ENCODE measurements at regions not wholly inside any gene's neighbourhood (a gene's known extent, or its start where the extent isn't known, plus 50 kb on each side); places are given as distances from the start of the nearest gene placed in this dataset.

DNA sequence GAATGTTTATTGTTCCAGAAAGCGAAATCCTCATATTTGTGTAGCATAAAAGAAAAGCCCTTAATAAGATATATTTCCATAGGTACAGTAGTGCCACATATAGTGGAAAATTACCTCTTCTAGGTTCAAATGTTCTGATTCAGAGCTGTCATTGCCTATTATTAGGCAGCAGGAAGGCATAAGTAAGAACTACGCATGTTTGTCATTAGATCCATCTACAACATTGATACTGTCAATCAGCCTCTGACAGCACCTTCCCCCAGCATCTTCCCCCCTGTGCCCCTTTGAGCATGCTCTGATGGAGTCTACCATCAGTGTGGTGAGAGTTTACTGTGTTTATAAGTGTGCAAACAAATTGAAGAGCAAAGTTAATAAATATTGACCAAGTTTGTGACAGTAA is 816.1 kb downstream of the TLE4 start:
- FAIRE-seq (no peak), DNase-seq (ENCODE audit: insufficient read length, low spot score) (no peak)
- no peak for TF ChIP-seq POLR2A (IDR thresholded peaks at IDR 0.05; ENCODE audit: low read depth, low read length)

DNA sequence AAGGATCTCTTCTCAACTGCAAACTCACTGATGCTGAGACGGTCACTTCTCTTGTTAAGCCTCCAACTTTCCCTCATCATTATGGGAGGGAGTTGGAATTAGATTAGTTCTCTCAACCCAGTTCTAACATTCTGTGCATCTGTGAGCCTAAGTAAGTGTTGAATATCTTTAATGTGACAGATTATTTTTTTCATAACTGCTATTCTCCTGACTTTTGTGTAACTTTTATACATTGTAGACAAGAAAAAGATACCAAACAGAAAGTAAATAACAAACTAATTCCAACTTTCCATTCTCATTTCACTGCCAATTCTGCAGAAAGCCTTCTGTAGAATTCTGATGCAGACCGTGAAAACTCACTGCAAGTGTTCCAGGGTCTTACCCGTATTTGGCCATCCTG is 813.5 kb downstream of the TLE4 start:
- DNase-seq (ENCODE audit: insufficient read length, low spot score) (no peak), FAIRE-seq (no peak)
- TF ChIP-seq POLR2A (IDR thresholded peaks at IDR 0.05; ENCODE audit: low read depth, low read length): no peak

DNA sequence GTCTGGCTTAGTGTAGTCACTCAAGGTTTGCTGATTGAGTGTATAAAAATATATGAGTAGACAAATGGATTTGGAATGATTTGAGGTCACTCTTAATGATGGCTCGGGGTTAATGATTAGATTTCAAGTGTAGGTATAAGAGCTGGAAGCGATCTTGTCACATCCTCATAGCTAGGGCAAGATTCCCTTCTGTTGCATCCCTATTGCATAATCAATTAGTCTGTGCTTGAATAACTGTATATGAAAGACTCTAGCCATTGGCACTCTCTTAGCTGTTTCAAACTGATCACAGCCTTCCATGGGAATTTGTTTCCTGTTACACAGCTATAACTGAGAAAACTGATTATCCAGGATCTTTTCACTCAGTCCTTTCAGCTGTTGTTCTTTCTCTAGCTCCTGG is 811.6 kb downstream of the TLE4 start:
- TF ChIP-seq POLR2A (IDR thresholded peaks at IDR 0.05; ENCODE audit: low read depth, low read length): no peak
- FAIRE-seq (peak; percentile 15), DNase-seq (ENCODE audit: insufficient read length, low spot score) (no peak)

DNA sequence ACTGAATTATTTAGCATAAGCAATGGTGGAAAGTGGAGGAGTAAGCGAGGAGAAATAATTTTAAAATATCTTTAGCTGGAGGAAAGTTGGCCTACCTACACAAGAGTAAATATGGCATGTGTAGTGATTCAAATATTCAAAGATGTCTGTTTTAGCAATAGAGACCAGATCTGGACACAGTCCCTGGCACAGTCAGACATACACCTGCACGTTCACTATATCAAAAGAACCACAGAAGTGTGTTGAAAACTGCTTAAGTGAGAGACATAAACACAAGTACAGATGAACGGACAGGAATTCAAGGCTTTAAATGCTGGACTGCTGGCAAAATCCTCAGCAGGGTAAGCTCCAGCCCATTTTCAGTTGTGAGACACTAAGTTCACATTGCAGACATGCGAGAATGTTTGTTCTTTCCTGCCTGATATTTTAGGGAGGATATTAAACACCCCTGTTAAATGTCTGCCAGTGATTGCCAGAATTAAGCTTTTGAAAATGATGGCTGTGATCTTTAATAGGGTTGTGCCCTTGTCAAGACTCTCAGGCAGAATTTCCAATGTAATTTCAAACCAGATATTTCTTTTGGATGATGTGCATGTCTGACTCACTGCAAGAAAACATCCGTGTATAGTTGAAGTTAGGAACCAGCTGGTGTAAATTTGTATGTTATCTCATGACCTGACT is 810.6 kb downstream of the TLE4 start:
- no peak for TF ChIP-seq POLR2A (IDR thresholded peaks at IDR 0.05; ENCODE audit: low read depth, low read length)
- DNase-seq (ENCODE audit: insufficient read length, low spot score) (no peak), FAIRE-seq (peak; percentile 60)

DNA sequence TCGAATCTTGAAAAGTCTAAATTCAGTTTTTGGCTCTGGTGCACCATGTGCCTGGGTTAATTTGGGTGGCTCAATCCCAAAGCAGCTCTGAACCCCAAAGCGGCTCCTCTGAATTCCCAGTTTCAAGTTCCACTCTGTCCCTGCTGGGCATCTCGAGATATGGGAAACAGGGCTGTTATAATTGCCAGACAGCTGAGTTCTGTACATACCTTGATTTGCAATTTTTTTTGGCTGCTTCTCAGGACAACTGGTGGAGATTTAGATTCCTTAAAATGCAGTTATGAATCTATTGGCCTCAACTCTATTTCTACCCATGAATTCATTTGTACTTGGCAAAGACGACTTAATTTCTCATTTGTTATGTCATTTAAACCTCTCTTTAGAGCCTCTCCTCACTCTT is 808.5 kb downstream of the TLE4 start:
- FAIRE-seq (peak; percentile 43), DNase-seq (ENCODE audit: insufficient read length, low spot score) (no peak)
- TF ChIP-seq POLR2A (IDR thresholded peaks at IDR 0.05; ENCODE audit: low read depth, low read length): no peak

DNA sequence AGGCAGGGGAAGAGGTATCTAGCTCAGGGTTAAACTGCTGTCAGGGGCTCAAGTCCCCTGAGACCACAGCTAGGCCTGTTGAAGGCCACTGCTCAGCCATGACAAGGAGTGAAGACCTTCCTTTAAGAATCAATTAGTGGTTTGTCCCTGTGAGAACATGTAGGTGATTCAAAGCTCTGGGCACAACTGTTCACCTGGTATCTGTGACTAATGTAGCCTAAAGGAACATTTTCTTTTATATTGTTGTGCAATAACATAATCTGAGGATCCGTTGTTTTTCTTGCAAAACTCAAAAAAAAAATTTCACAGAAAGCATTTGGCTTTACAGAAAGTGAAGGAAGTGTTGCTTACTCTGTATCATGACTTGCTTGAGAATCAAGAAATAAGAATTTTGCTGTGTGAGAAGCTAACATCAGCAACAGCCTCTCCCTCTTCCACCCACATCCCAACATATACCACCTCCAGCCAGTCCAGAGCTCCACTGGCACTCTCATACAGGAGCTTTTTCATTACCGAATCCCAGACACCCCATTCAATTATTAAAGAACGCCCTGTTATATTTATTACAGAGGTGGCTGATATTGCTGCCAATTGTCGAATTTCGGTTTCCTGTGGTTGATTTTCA is 807.0 kb downstream of the TLE4 start:
- TF ChIP-seq POLR2A (IDR thresholded peaks at IDR 0.05; ENCODE audit: low read depth, low read length): no peak
- DNase-seq (ENCODE audit: insufficient read length, low spot score) (no peak), FAIRE-seq (peak; percentile 83)

DNA sequence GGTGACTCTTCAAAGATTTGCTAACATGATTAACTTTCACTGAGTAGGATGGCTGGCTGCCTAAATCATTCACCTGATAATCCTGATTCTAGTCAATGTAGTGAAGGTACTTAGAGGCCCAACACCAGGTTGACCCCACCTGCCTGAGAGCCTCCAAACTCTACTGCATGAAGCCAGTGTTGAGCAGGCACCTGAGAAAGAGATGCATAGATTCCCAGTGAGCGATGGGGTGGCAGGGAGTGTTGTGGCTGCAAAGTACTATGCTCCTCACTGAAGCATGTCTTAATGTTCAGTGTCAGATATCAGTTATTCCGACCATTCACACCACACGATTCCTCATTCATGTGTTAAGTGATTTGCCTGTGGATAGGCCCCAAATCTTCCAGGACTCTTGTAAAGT is 804.4 kb downstream of the TLE4 start:
- TF ChIP-seq POLR2A (IDR thresholded peaks at IDR 0.05; ENCODE audit: low read depth, low read length): no peak
- FAIRE-seq: no peak
- no peak for DNase-seq (ENCODE audit: insufficient read length, low spot score)

DNA sequence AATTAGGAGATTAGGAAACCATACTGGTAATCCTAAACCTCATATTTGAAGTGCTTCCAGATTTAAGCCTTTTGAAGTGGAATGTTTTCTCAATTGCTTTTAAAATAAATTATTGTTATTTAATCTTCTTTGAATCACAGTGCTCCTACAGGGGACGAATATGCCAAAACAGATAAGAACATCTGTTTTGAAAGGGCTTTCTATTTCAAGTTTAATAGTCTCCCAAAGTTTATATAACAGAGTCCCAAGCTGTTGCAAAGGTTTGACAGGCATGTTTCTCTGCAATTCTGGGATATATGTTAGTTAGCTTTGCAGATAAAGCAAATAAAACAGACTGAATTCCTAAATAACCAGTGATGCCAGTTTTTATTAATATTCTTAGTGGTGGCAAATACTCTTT is 803.7 kb downstream of the TLE4 start:
- TF ChIP-seq POLR2A (IDR thresholded peaks at IDR 0.05; ENCODE audit: low read depth, low read length): no peak
- DNase-seq (ENCODE audit: insufficient read length, low spot score) (no peak), FAIRE-seq (no peak)

DNA sequence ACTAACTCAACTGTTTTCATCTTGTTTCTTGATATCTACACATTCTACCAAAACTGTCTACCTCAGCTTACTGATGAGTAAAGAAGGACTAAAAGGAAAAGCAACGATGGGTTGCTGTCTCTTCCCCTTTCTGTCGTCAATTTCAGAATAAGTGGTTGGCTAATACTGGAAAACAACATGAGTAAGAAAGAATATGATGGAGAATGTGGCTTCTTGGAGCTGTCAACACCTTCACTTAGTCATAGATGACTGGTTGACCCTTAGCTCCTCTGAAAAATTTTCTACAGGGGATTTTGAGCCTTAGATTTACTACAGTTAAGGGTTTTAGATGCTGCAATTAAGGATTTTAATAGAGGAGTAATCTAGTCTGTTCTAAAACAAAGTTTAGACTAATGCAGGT is 797.9 kb downstream of the TLE4 start:
- peak; percentile 90 for FAIRE-seq

DNA sequence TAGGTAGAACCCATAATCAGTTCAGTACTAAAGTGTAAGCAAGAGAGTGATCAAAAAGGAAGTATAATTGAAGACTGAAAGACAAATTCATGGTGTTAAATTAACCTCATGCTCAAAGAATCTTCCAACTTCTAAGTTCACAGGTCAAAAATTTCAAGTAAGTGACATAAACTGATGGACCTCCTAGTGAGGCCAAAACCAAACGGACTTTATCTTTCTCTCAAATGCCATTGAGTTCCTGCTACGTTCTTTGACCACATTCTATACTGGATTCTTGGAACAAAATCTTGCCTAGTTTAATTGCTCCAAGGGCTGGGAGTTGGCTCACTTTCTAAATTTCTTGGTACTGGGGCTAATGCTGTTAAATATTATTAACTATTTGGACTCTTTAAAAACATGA is 794.9 kb downstream of the TLE4 start:
- TF ChIP-seq POLR2A (IDR thresholded peaks at IDR 0.05; ENCODE audit: low read depth, low read length): no peak
- DNase-seq (ENCODE audit: insufficient read length, low spot score) (no peak), FAIRE-seq (peak; percentile 45)

More for the DNA sequence above, 797.9 kb downstream of the TLE4 start:
- TF ChIP-seq POLR2A (IDR thresholded peaks at IDR 0.05; ENCODE audit: low read depth, low read length): no peak
- no peak for DNase-seq (ENCODE audit: insufficient read length, low spot score)

DNA sequence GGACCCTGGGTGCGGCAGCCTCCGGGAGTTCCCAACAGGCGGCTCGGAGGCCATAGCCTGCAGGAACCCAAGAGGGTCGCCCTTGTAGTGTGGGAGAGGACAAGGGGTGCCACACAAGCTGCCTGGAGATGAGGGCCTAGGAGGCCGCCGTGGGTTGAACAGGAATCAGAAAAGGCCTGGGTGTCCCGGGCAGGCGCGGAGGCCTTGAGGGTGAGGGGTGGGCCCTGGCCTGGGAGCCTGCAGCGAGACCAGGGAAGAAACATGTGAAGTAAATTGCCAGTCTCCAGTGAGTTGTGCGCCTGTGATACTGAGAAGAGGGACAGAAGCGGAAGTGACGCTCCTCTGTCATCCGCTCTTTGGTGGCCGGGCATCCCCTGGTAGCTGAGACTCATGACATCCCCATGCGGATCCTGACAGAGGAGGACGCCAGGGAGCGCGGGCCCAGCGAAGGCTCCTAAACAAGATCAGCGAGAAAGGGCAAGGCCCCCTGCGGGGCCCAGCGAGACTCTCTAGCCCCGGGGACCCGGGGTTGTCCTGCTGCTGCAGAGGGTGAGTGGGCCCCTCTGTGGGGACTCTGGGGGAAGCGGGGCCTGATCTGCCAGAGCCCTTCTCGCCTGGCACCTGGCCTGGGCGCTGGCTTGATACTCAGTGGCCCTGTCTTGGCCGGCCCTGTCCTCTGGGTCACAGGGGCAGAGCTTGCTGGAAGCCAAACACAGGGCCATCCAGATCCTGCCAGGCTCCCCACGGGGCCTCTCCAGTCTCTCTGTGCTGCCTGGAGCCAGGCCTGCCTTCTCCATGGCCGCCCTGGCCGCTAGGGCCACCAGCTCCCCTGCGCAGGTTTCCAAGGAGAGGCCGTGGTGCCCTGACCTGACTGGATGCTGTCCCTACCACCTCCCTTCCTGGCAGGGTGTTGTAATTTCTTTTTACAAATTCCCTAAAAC is 788.4 kb downstream of the TLE4 start:
- FAIRE-seq (no peak), DNase-seq (ENCODE audit: insufficient read length, low spot score) (no peak)
- no peak for TF ChIP-seq POLR2A (IDR thresholded peaks at IDR 0.05; ENCODE audit: low read depth, low read length)

DNA sequence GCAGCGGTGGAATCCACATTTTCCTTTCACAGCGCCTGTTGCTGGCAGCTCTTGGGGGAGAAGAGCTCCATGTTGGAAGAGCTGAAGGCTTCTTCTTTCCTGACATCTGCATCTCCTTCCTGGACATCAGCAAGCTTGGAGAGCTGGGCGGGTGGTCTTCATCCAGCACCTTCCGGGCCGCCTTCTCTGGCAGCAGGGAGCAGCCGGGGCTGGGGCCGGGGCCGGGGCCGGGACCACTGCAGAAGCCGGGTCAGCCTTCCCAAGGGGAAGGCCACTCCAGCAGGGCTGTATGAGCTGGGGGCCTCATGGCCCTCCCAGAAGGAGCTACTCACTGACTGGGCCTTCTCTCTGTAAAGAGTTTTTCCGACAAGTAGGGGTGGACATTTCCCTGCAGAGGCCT is 787.5 kb downstream of the TLE4 start:
- no peak for FAIRE-seq

DNA sequence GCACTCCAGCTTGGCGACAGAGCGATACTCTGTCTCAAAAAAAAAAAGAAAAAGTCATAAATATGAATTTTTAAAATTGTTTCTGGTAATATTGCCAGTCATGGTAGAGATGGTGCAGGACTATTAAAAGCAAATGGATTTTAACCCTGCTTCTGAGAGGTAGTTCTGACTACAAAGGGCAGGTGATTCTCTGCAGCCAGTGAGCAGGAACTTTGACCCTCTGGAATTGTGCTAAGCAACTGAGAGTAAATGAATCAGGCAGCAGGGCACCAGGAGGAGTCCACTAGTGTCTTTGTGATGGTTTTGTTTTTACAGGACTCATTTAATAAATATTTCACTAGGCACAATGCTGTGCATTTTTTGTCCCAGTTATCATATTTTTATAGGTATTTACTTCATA is 781.2 kb downstream of the TLE4 start:
- TF ChIP-seq POLR2A (IDR thresholded peaks at IDR 0.05; ENCODE audit: low read depth, low read length): no peak
- no peak for DNase-seq (ENCODE audit: insufficient read length, low spot score)
- no peak for FAIRE-seq

More for the DNA sequence above, 787.5 kb downstream of the TLE4 start:
- no peak for DNase-seq (ENCODE audit: insufficient read length, low spot score)
- TF ChIP-seq POLR2A (IDR thresholded peaks at IDR 0.05; ENCODE audit: low read depth, low read length): no peak

DNA sequence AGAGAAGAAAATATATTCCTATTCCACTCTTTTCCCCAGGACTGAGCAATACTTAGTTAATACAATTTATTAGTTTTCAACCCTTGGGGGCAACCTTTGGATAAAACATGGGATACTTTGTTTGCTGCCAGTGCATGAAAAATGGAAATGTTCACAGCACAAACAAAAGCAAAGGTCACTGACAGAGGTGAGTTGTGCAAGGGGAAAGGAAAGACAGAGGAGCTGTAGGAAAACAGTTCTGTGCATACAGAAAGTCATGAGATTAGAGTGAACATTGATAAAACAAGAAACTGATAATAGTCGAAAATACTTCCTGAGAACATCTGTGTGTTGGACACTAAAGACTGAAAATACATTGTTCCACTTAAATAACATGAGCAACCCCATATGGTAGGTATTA is 779.8 kb downstream of the TLE4 start:
- FAIRE-seq (peak; percentile 33), DNase-seq (ENCODE audit: insufficient read length, low spot score) (no peak)
- no peak for TF ChIP-seq POLR2A (IDR thresholded peaks at IDR 0.05; ENCODE audit: low read depth, low read length)

All from H54 (cell line).